NCI-H146 treated with DMSO at 0.1 percent for 48 hours (cell line): ENCODE measurements at regions not wholly inside any gene's neighbourhood (a gene's known extent, or its start where the extent isn't known, plus 50 kb on each side); places are given as distances from the start of the nearest gene placed in this dataset.

Experiments used
- DNase-seq: peaks from one replicate; lab custom pipeline; 2025; ENCODE audit not compliant: unreplicated experiment; lab: John Stamatoyannopoulos, UW

DNA sequence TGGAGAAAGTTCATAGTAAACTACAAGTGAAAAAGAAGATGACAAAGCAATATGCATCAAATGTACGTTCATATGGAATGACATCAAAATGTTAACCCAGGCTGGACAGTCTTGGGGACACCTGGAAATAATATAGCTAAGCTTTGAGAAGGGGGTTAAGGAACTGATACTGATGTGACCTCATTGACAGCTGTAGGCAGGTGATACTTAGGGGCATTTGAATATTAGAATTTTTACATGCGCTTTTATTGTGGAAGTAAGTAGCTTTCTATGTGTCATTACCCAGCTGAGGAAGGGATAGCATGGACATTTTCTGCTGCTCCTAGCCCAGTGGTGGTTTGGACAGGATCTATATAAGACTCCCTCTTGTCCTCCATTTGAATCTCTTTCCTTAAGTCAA lies 299.7 kb downstream of the CWC27 start:
- DNase-seq = no peak

DNA sequence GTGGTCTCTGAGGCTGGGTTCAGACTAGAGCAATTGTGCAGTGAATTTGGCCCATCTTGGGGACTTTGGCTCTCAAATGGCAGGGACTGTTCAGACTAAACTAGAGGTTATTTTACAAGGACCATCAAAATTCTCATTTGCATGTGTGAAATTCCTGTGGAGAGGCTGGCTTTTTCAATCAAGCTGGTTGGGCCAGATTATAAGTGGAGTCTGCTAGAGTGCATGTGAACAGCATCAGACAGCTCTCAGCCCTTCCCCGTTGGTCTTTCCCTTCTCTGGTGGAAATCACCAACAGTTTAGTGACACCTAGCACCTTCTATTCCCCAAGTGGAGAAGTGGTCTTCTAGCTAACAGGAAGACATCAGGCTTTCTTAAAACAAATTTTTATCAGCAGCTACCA lies 301.3 kb downstream of the CWC27 start:
- no peak for DNase-seq

DNA sequence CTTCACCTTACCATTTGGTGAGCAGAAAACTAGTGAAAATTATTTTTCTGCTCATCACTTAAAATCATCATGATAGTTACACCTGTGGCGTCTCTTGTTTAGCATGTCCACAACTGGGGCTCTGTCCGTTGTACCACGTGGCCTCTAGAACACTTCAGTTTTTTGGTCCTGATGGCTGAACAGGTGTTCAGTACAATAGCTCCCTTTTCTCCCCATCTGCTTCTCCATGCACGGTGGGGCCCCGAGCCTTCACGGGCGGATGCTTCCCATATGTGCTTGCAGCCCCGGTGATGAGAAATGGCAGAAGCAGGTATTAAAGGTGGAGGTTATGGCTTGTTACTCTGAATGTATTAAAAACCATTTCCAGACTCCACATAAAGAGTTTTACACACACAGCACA lies 304.1 kb downstream of the CWC27 start:
- DNase-seq = peak; percentile 31

DNA sequence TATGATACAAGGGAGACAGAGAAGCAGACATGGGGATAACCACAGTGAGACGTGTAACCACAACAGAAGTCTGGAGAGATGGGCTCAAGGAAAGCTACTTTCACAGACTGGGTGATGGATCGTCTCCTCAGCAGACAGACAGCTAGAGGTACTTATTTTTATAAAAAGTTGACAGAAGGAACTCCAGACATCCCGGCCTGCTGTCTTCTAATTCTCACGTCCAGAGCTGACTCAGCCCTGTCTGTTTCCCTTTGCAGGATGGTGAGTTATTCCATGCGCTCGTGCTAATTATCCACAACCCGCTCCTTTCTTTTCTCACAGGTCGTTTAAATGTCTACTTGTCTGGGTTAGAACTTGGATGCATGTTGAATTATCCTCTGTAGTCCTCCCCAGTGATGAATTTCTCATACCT lies 304.5 kb downstream of the CWC27 start:
- peak; percentile 31 for DNase-seq

DNA sequence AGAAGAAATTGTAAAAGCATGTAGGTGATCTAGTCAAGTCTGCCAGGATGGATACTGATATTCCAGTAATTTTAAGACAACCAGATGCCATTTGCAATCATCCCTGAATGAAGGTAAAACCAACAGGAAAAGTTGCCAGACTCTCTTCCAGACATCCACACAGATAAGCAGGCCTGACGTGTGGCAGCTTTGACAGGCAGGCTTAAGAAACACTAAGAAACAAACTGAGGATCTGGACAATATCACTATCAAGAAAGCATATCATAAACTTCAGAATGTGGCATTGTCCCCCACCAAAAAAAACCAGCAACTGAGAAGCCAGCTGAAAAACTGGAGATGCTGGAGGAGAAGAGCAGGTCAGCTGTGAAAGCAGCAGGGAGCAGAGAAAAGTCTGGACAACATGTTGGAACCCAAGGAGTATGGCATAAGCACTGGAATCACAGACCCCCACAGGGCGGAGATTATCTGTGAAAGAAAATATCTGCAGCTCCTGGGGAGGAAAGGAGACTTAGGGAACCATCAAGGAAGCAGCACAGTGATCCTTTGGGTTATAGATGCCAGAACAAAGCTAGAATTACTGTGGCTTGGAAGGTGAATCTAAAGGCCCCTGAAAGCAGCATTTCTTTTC lies 307.0 kb downstream of the CWC27 start:
- no peak for DNase-seq

DNA sequence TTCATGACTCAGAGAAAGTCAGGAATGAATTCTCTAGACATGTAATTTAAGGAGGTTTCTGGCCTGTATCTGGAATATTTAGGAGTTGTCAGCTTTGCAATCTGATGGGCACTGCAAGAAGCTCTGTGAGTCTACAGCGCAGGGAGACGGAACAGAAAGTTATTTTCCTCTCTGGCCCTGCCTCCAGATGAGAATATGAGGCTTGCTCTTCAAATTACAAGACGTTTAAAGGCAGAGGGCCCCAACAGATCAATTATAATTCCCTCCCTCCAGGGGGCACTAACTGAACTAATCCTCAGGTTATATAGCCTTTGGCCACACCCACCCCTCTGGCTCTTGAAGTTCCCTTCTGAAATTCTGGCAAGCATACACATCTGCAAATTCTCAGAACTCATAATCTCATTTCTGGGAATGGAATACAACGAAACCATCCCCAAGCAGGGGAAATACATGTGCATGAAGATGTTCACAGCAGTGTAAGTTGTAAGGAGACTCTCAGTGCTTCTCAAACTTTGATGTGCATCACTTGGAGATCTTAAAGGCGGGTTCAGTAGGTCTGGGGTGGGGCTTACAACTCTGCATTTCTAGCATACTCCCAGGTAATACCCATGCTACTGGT lies 307.6 kb downstream of the CWC27 start:
- DNase-seq = peak; percentile 15

DNA sequence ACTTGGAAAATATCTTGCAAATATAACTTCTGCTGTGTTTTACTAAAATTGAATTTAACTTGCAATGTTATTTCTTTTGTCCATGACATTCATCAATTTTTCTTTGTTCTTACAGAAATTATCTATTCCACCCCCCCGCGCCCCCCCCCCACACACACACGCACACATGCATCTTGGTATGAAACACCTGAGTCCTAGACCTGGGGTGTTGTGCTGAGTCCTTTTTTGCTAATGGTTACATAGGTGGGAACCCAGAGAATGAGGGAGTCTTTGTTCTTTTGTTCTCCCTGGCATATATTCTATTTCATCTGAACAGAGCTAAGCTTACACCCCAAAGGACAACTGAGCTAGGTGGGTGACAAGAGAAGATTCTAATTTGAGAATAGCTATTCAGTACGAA lies 308.9 kb downstream of the CWC27 start:
- DNase-seq = no peak

DNA sequence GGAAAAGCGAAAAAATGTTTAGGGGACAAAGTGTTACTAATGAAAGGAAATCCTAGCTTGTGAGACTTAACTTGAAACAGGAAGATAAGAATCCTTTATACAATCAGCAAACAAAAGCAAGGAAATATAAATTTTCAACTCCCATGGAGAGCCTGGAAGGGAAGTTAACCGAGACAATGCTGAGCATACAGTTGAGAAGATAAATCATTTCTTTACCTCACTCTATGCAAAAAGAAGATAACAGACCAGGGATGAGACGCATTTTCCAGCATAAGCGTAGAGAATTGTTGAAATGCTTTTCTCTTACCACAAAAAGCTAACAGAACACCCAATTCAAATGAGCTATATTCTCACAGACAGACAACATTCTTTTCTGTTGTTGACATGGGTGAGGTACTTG lies 309.6 kb downstream of the CWC27 start:
- DNase-seq = no peak

DNA sequence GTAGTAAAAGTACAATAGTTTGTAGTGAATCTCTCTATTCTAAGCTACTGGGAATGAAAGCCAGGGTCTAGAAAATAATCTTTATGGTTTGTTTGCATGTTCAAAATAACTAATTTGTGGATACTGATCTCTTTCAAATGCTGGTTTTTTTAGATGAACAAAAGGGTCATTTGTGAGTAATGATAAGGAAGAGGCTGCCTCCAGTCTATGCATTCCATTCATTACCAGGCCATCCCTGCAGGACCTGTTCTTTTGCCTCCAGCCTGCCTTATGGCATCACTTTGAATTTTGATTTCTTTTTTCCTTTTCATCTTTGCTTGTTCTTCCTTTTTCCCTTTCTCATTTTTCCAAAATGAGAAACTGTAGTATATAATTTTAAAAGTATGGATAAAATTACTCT lies 312.3 kb downstream of the CWC27 start:
- DNase-seq = no peak

DNA sequence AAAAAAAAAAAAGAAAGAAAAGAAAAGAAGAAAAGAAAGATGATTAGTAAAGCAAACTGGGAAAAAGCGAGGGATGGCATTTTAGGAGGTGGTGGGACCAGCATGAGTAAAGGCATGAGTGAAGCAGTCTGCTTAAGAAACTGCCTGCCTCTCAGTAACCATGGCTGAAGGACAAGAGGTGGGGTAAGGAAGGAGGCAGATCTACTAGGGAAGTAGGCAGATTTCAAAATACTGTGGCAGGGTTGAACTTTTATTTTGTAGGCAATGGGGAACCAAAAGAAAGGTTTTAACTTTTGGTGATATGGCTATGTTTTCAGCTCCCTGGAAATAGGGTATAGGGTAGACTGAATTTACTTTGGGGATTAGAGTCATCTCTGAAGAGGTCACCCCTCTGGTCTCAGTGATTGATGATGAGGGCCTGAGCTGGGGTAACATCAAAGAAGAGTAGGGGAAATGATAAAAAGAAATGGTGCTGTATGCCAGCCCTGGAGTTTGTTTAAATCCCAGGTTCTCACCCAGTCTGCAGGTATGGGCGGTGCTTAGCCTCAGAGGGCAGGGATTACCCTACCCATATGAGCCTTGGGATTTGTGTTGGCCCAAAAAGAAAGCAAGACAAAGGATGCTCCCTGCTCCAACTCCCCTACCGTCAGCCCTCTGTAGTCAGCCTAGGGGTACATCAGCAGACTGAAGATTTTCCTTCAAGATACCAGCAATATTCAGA lies 316.2 kb downstream of the CWC27 start:
- no peak for DNase-seq

DNA sequence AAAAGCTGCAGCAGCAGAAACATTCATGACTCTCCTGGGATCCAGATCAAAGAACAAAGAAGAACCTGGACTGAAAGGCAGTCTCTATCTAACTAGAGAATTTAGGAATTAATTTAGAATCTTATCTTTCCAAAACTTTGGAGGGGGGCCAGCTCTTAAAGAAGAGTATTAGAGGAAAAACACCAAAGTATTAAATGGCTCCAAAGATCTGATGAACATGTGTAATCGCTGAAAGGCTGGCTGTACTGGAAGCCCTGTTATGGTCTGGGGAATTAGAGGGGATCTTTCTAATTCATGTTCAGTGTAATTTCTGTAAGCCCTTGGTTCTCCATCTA lies 316.8 kb downstream of the CWC27 start:
- DNase-seq = no peak

DNA sequence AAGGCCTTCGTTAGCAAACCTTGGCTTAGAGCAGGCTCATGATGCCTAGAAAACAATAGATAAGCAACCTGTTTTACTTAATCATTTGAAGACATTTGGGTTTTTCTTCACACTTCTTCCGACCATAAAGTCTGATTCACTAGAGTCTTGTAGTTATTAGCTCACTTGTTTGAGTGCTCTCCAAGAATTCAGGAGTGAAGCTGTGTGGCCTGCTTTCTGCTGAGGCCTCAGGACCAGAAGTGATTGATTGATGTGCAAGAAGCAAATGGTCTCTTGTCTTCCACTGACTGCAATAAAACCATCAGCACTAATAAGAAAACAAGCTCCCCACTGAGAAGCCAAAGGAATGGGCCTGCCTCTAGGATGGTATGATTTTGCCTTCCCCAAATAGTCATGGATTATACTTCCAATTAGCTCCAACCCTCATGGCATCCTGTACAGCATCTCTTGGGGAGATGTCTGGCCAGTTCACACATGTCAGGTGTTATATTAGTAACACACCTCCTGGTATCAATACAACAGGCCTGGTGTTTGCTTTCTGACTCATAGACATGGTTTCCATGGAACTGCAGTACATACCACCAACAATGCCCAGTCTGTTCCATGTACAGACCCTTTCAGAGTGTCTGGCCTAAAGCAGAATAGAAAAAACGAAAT lies 317.6 kb downstream of the CWC27 start:
- peak; percentile 73 for DNase-seq

DNA sequence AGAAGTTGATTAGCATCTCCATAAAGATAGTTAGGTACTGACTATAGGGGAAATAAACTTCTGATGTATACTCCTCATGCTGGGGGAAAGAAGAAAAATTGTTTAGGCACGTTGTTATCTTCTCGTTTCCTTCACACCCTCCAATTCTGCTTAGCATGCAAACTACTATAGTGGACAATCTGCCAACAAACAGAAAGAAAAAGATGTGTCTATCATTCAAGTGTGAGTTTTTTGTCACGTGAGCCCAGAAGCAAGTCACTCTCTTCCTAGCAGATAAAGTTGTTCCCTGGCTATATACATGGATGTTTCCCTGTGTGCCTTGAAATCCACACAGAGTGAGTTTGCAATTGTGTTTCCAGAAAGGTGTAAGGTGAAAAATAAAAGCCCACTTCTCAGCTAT lies 318.4 kb downstream of the CWC27 start:
- DNase-seq = no peak

DNA sequence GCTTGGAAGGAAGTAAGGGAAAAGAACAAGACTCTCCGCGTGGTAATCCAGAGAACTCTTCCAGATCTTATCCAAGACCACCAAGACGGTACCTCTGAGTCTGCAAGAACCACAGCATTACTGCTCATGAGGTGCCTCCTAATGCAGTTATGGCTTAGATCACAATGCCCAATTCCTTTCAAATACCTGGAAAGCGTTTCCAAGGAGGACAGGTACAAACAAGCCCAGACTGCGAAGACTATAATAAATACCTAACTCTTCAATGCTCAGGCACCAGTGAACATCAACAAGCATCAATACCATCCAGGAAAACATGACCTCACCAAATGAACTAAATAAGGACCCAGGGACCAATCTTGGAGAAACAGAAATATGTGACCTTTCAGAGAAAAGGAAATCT lies 325.5 kb downstream of the CWC27 start:
- DNase-seq = no peak

DNA sequence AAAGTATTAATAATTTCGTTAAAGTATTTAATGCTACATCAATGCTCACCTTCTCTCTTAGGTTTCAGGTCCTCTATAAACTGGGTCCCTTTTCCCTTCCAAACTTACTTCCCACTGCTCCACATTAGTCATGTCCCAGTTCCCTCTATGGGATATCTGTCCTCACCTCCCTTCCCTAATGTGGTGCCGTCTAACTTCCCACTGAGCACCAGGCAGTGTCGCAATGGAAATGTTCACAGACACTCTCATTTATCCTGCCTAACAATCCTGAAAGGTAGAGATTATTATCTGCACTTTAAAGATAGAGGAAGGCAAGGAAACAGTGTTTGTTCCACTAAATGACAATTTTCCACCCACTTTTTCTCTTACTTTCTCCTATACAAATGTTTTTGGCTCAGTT lies 329.7 kb downstream of the CWC27 start:
- DNase-seq = no peak
